ENCODE measurements at regions not wholly inside any gene's neighbourhood (a gene's known extent, or its start where the extent isn't known, plus 50 kb on each side); places are given as distances from the start of the nearest gene placed in this dataset.

DNA sequence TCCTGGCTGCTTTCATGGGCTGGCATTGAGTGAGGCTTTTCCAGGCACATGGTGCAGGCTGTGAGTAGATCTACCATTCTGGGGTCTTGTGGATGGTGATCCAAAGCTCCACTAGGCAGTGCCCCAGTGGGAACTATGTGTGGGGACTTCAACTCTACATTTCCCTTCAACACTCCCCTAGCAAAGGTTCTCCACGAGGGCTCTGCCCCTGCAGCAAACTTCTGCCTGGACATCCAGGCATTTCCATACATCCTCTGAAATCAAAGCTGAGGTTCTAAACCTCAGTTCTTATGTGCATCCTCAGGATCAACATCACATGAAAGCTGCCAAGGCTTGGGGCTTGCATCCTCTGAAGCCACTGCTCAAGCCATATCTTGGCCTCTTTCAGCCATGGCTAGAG, 282.9 kb upstream of the ZPLD1 start:
- no peak for DNase-seq (ENCODE audit: low read depth in 2 of 2)

DNA sequence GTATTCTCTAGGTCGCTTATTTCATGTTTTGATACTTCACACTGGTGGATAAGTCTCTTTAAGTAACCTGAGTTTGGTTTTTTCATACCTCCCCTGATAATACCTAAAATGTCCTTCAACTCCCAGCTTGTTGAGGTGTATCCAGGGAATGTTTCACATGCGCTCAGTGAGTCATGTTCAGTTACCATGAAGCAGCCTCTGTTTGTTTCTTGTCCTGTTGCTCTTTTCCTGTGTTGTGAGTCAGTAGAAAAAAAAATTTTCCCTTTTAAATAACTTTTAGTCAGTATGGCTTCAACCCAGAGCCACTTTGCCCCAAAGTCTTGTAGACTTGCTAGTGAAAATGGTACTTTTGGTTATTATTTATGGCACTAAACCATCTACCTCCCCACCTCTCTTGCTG, 278.4 kb upstream of the ZPLD1 start:
- no peak for DNase-seq (ENCODE audit: low read depth in 2 of 2)

DNA sequence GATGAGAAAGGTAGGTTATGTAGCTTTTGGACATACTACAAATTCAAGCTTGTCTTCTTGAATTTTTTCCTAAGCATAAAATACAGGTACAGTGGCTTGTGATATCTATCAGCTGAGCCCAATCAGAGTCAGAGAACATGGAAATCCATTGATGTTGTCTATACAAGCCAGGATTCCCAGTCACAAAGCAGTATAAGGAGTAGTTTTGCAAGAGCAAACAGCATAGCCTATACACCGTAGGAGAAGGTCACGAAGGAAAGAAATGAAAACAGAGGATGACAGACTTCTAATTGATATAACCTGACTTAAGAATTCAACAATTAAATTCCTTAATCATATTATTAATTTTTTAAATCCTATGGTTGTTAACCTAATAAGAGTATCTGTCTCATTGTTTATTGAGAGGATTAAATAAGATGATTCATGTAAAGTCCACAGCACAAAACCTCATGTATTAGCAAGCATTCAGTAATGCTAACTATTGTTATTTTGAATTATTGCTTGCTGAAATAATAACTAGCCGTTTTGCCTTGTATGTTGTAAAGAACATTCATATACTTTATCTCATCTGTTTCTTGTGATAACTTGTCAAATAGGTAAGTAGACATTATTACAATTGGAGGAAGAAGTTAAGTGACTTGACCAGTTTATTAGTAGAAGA, 276.6 kb upstream of the ZPLD1 start:
- no peak for DNase-seq (ENCODE audit: low read depth in 2 of 2)

DNA sequence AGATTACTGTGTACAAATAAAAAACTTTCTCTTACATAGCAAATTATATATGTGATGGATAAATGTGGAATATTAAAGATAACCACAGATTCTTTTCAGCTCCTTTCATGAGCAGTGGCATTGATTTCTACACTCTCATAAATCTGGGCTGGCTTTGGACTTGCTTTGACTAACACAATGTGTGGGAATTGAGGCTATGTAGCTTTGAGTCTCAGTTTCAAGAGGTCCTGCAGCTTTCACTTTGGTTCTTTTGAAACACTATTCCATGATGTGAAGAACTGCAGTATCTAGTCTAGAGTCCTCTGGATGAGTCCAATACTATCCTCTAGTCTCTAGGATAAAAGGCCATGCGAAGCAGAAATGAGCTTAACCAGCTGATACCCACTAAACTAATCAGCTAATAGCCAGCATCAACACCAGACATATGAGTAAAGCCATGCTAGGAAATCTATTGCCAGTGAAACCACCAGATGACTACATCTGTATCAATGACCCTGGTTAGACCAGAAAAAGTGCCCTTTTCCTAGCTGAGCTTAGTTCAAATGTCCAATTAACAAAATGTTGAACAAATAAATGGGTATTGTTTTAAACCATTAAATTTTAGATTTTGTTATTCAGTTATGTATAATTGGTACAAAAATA, 274.9 kb upstream of the ZPLD1 start:
- DNase-seq (ENCODE audit: low read depth in 2 of 2) = no peak

DNA sequence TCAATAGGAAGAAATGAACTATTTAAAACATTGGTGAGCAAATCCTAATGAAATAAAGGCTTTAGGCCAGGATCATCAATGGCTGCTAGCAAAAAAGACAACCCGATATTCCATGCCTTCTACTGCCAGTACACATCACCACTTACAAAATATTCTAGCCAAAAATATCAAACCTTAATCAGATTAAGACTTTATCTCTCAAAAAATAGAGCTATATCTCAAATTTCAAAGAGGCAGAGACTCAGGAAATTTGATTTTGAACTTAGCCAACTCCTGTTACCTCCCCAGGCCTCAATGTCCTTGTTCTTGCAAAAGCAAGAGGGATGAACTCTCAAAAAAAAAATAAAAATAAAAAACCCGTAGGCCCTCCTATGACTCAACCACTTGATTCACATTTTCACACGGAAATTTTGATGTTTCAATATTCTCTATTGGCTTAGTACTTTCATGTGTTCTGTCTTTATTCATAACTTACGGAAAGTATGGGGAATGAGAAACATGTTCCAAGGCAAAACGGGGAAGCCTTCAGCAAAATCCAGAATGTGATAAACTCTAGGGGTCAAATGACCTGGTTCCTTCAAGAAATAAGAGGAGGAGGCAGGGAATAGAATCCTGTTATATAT, 273.3 kb upstream of the ZPLD1 start:
- no peak for DNase-seq (ENCODE audit: low read depth in 2 of 2)

DNA sequence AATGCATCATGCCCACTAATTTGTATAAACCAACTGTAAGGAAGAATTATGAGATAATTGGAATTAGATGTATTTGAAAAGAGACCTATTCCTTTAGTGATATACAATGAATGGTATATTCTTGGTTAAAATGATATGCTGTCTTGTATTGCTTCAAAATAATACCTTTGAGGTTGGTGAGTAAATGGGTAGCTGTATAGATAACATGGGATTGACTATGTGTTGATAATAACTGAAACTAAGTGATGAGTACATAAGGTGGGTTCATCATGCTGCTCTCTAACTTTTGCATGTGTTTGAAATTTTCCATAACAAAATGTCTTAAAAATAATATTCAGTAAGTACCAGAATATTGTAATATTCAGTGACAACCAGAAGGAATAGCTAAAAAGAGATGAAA, 272.6 kb upstream of the ZPLD1 start:
- no peak for DNase-seq (ENCODE audit: low read depth in 2 of 2)

DNA sequence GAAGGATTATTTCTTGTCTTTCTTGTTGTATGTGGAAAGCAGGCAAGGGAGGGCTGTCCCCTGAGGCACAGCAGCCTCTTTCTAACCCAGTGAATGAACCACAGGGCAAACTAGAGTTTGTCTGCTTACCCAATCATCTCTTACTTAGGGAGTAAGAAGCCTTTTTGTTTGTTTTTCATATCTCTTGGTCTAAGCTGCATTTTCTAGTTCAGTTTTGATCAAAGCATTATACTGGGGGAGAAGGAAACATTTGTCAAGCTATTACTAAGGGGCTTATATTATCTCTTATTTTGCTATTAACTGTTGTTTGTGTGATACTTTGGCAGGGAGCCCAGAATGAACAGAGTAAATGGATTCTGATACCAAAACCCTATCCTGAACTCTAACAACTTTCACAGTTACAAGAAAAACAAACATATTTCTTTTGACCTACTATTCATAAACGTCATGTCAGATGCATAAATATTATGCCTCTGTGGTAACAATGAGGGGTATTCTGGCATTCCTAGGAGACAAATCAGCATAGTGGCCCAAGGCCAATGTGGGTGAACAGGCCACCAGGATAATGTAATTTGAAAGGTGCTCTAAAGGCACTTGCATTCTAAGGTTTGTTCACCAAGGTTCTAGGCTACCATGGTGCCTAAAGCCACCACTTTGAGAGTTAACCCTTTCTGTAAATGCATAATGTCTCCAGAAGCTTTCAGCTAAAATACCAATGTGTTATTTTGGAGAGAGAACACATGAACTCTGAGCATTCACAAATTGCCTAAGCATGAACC, 271.6 kb upstream of the ZPLD1 start:
- DNase-seq (ENCODE audit: low read depth in 2 of 2) = no peak

DNA sequence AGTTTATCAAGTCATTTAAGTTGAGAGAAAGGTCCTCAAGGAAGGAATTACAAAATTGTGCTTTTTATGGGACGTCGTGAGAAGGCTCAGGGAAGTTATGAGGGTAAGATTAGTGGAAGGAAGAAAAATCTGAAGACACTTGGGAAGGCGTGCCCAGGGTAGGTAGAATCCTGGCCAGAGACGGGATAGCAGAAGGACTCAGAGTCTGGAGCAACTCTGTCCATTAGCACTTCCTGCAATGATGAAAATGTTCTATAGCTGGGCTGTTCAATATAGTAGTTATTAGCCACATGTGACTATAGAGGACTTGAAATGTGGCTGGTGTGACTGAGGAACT, 271.0 kb upstream of the ZPLD1 start:
- DNase-seq (ENCODE audit: low read depth in 2 of 2) = no peak

DNA sequence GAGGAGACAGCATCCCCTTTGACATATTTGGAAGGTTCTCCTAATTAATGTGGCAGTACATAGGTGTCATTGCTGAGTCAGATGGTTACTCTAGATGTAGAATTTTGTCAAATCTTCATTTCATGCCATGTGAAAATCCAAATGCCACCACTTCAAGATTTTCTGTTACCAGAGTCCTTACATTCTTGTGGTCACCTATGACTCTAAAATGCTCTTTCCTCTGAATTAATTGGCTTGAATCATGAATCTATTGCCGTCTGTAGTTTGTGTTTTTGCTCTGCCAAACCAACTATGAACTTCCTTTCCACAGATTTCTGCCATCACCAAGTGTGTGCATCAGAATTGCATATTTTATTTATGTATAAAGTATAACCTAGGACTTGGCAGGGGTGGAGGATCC, 269.4 kb upstream of the ZPLD1 start:
- no peak for DNase-seq (ENCODE audit: low read depth in 2 of 2)

DNA sequence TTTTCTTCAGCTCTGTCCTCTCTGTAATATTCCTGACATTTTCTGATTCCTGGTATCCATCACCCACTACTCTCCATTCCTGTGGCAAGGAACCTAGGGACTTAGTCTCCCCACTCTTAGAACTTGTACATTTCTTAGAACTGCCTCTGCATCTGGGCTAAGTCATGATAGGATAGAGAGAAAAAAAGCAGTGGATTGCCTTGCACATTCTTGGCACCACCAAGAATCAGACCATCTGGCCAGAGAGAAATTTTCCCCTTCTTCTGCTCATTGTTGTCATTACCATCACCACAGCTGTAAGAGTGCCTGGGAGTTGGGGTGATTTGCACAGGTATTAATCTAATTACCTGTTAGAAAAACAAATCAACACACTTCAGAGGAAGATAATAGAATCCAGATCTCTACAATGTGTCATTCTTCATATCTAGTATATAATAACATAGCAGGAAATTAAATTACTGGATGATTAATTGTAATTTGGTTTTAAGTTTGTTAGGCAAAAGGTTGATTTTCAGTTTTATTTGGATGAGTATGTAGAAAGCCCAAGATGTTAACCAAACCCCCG, 264.8 kb upstream of the ZPLD1 start:
- DNase-seq (ENCODE audit: low read depth in 2 of 2) = no peak

DNA sequence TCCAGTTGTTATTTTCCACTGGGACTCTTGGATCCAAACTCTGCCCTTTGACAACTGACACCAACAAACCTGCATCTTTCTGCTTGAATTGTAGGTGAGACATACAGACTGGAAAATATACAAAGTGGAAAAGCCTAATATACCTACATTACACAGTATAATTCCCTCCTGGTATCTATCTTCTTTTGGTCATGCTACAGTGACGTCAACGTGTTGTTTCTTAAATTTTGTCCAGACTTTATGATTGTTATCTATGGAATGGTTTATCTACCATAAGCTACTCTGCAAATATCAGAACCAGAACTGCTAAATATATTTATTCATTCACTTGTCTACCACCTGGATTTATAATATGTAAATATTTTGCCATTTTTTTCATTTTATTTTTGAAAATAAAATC, 264.3 kb upstream of the ZPLD1 start:
- no peak for DNase-seq (ENCODE audit: low read depth in 2 of 2)

DNA sequence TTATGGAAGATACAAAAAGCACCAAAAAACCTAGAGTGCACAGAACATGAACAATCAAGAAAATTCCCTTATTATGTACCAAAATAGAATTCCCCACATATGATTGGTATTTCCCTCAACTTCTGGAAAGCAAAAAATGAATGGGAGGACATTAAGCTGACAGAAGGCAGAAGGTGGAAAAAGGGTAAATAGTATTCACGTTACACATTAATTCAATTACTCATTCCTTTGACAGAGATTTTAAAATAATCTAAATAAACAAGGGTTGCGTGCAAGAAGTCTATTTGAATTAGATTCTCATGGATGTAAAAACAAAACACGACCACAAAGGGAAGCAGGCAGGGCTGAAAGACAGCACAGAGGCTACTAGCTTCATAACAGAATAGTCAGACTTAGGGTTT, 260.5 kb upstream of the ZPLD1 start:
- DNase-seq (ENCODE audit: low read depth in 2 of 2) = no peak

DNA sequence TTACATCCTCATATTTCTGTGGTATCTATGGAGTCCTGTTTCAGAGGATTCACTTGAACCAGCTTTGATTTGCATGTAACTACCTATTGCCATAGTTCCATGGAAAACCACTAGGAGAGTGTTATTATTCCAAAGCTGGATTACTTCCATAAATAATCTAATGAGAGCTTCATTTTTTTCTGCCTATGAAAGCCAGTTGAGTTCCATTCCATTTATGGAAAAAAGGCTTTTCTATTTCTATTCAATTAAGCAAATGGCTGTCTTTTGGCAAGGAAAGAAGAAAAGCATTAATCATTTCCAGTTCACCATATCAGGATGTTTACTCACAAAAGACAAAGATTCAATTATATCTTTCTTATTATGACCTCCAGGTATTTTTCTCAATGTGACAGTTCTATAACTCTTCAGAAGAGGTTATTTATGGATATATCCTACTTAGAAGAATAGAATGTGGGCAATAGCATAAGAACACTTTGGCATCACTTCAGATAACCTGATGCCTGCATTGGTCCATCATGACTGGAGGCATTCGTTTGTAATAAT, 259.9 kb upstream of the ZPLD1 start:
- DNase-seq (ENCODE audit: low read depth in 2 of 2) = no peak

DNA sequence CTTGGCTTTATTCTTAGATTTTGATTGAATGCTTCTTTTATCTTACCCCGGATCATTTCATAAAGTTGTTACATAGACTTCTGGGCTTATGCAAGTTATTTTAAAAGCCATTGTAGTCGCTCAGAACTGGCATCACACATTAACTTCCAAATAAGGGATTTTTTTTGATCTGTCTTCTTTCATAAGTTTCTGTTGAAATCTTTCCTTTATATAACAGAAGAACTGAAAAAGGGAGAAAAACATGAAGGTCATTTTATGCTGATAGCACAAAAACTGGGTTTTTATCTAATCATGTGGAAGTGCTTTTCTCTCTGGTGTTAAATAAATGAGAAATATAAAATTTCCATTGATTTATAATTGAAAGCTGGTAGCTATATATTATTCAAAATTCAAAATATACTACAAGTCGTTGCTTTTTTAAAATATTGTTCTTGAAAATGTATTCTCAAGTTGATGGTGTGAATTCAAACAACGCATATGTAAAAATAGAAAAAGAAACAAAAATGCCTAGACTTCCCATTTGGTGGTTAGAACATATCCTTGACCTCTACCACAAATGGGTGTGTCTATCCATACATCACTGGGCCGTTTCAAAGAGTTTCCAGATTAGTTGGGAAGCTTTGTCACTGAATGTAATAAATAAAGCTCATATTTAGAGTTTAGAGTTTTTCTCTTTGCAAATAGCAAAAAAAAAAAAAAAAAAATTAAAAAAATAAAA, 258.3 kb upstream of the ZPLD1 start:
- no peak for DNase-seq (ENCODE audit: low read depth in 2 of 2)

DNA sequence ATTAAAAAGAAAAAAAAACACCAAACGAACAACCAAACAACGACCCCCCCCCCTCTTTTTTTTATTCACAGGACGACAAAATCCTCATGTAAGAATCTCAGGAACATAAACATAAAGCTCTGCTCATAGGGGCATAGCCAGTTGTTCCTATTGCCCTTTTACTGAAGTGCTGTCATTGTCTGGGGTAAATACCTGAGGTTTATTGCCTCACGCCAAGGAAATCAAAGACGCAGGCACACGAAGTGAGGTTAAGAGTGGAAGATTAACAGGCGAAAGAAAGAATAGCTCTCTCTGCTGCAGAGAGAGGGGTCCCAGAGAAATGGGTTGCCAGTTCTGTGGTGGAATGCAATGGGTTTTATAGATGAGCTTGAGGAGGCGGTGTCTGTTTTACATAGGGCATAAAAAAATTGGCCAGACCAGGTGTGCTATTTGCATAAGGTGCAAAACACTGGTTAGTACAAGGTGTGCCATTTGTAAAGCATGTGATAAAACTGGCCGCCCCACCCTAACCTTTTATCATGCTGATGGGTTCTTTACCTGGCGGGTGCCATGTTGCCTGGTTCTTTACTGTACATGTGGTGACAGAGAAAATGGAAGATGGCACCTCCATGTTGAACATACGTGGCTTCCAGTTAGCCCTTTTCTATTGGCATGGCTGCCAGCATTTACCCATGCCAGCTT, 257.6 kb upstream of the ZPLD1 start:
- no peak for DNase-seq (ENCODE audit: low read depth in 2 of 2)

DNA sequence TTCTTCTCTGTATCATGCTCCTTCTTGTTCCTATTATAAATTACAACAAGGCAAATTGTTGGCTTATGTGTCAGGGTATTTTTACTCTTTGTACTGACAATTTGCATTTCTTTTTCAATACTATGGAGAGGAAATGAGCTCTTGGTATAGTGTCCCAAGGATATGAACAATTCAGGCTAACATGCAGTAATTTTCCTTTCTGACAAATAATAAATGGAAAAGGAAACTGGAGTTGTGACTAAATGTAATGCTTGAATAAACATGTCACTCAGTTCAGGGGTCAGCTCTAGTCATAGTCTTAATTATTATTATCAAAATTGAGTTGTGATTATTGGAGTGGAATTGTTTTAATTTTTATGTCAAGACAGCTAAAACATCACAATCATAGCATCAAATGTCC, 256.0 kb upstream of the ZPLD1 start:
- DNase-seq (ENCODE audit: low read depth in 2 of 2) = no peak

DNA sequence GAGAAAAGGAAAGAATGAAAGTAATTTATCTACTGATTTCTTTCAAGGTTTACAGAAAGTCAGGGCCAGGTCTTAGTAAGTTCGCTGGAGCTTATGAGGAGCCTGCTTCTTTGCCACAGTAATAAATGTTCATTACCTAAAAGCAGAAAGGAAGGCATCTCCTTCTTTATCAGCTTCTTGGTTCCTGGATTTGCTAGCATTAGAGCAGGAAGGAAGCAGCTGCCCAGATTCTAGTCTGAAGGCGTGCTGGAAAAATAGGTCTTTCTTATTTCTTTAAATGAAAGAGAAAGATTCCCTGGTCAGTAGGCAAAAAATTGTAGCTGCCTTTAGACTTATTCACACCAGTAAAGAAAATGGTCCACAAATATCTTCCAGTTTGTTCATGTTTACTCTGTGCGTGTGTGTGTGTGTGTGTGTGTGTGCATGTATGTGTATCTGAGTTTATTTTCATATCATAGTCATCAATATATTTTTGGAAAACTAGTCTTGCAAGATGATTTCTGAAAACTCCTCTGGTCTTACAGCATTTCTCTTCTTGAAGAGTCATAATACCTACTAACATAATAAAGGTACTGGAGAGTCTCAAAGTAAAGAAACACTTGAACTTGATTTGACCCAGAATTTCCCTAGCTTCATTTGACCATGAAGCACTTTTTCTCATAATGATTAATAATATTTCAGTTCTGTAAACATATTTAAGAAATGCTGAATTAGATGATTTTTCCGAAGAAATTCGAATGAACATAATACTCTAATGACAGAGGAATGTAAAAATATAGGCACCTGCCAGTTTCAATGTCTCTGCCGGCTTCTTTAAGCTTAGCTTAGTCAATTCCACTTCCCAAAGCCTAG, 255.3 kb upstream of the ZPLD1 start:
- DNase-seq (ENCODE audit: low read depth in 2 of 2) = no peak

DNA sequence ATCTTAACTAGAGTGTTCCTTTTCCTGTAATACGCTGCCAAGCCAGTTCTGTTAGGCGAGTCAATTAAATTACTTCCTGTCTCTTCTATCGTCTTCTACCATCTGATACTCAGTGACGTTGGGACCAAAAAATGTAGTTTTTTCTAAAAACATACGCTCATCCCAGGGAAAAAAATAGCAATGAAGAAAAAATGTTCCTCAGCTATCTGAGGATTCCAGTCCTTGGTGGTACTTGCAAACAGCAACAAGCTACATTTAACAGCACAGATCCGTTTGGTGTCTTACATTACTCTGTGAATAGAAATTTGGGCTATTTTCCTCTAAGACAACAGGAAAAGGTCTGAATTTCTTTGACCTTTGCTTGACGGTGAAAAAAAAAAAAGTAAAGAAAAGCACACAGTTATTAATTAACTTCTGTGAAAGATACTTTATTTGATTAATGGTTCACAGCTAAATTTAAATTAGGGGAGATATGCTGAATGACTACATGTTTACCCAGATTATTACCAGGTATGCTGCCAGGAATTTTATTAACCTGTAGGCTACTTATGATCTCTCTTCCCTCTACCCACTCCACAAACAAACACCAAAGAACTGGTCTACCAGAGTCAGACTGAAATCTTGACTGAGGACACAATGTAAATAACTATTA, 254.4 kb upstream of the ZPLD1 start:
- DNase-seq (ENCODE audit: low read depth in 2 of 2) = no peak

DNA sequence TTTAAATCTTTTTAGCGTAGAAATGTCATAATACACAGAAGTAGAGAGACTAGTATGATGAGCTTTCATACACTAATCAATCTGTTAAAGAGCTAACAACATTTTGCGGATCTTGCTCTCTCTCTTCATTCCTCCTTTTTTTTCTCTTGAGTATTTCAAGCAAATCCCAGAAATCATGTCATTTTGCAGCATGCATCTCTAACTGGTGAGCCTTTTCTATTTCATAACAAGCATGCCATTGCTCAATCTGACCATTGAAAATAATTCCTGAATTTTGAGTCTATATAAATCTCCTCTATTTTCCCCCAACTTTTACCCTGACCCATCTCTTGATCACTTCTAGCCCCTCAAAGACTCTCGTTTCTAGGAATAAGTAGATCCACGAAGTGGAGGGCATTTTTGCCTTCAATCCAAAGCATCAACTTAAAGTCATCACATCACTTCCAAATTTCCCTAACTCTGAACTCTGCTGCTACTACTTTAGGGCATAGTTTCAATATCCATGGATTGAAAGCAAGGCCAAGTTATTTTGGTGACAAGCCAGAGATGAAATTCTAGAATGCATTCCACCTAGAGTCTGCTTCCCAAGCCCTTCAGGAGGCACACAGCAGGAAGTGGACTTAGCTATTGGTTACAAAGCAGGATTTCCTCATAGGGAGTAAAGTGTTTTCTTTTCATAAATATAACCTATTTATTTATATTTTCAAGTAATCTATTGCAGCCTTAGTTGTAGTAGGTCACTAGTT, 253.5 kb upstream of the ZPLD1 start:
- DNase-seq (ENCODE audit: low read depth in 2 of 2) = no peak
